Gastroesophageal sphincter (tissue), 4 donors: ENCODE measurements at regions not wholly inside any gene's neighbourhood (a gene's known extent, or its start where the extent isn't known, plus 50 kb on each side); places are given as distances from the start of the nearest gene placed in this dataset.

Source experiments
- ATAC-seq: fragments of 150-250 bp; one replicate; pipeline ENCODE4 v1.9.1; 2016; ENCODE audit warnings: mild to moderate bottlenecking, moderate library complexity
- H3K27ac ChIP-seq, 4 donors: fragments of 200-600 bp; sonication (generic) in 3 of 4; 1 replicate in 3 of 4; 2 replicates in 1 of 4; pipeline ENCODE4 v1.5.1; 2016 to 2019
- H3K27me3 ChIP-seq: fragments of 200-600 bp; sonication (generic); one replicate; pipeline ENCODE4 v1.5.1; 2019
- H3K36me3 ChIP-seq, 2 donors: fragments of 200-600 bp; sonication (generic); one replicate each; pipeline ENCODE4 v1.5.1; 2019; ENCODE audit warnings: control low read depth in 1 of 2
- H3K4me1 ChIP-seq, 3 donors: fragments of 200-600 bp; sonication (generic); 1 replicate in 2 of 3; 2 replicates in 1 of 3; pipeline ENCODE4 v1.5.1; 2016 to 2019; ENCODE audit warnings: control low read depth in 2 of 3
- H3K4me3 ChIP-seq, 2 donors: fragments of 200-600 bp; sonication (generic); one replicate each; pipeline ENCODE4 v1.5.1; 2019; ENCODE audit warnings: mild to moderate bottlenecking in 1 of 2, moderate library complexity in 1 of 2
- H3K9me3 ChIP-seq, 3 donors: fragments of 200-600 bp; sonication (generic); one replicate each; pipeline ENCODE4 v1.5.1; 2017 to 2019; ENCODE audit warnings: control low read depth in 2 of 3
- CTCF ChIP-seq, 4 experiments: fragments of 200-600 bp in 2 of 4; fragments of 450-650 bp in 2 of 4; sonication (generic) in 1 of 4; IDR thresholded peaks; one replicate each; pipeline ENCODE4 v1.5.1; 2017 to 2019; ENCODE audit warnings: antibody characterized with exemption in 4 of 4, mild to moderate bottlenecking in 2 of 4, moderate library complexity in 2 of 4
- EP300 ChIP-seq: sonication (generic); formaldehyde crosslinking; IDR thresholded peaks from one replicate; pipeline ENCODE4 v1.6.1; 2017; ENCODE audit warnings: antibody characterized with exemption, mild to moderate bottlenecking
- POLR2A ChIP-seq, 2 donors: fragments of 450-650 bp; IDR thresholded peaks; one replicate each; pipeline ENCODE4 v1.6.1; 2017; ENCODE audit warnings: antibody characterized with exemption in 2 of 2, mild to moderate bottlenecking in 2 of 2, moderate library complexity in 1 of 2
- POLR2AphosphoS5 ChIP-seq: sonication (generic); formaldehyde crosslinking; IDR thresholded peaks from one replicate; pipeline ENCODE4 v1.6.1; 2017; ENCODE audit warnings: antibody characterized with exemption
- WGBS, 2 donors: methylation state at CpG; one replicate each; pipeline ENCODE4 v1.1.5; 2018; ENCODE audit warnings: low coverage in 1 of 2; 5-methylcytosine and 5-hydroxymethylcytosine counted together

GRCh38 chr19:28283592-28283991, 929.4 kb downstream of the UQCRFS1 start:
- ATAC-seq, result no peak
- H3K9me3 ChIP-seq, result peaks cover 0 to 10% (median 0%) of the 10 kb centered on the region in 3 donors
- TF ChIP-seq EP300, result no peak
- TF ChIP-seq CTCF (IDR thresholded peaks at IDR 0.05), result no peak
- no peak for TF ChIP-seq POLR2A (IDR thresholded peaks at IDR 0.05)
- no peak for TF ChIP-seq POLR2AphosphoS5
- no peaks in the 10 kb centered on the region for H3K4me1 ChIP-seq
- peaks cover 10% of the 10 kb centered on the region for H3K27me3 ChIP-seq
- H3K4me3 ChIP-seq, result no peak overlapping the region
- no peaks in the 10 kb centered on the region for H3K36me3 ChIP-seq
- WGBS, 2 donors, result 71% methylated on average over 2 of the region's 2 CpGs; no CpG with 5 or more reads in 1 of the 2 donors
- H3K27ac ChIP-seq, result no peak overlapping the region

GRCh38 chr19:28281676-28282075, 931.3 kb downstream of the UQCRFS1 start:
- Histone ChIP-seq H3K4me1 (no peaks in the 10 kb centered on the region), H3K4me3 (no peak overlapping the region), H3K27me3 (peaks cover 10% of the 10 kb centered on the region), H3K36me3 (no peaks in the 10 kb centered on the region), H3K27ac (no peak overlapping the region), H3K9me3 (peaks cover 0 to 10% (median 0%) of the 10 kb centered on the region in 3 donors)
- ATAC-seq, result no peak
- TF ChIP-seq CTCF (IDR thresholded peaks at IDR 0.05), result no peak
- TF ChIP-seq POLR2AphosphoS5, result no peak
- TF ChIP-seq EP300, result no peak
- no peak for TF ChIP-seq POLR2A (IDR thresholded peaks at IDR 0.05)
- WGBS, 2 donors, result 91 to 100% methylated on average over 1 of the region's 1 CpG

- Histone ChIP-seq H3K27me3 (no peaks in the 10 kb centered on the region), H3K9me3 (peaks cover 0 to 10% (median 0%) of the 10 kb centered on the region in 3 donors), H3K4me1 (no peaks in the 10 kb centered on the region), H3K27ac (no peak overlapping the region), H3K36me3 (no peaks in the 10 kb centered on the region), H3K4me3 (no peak overlapping the region)
- ATAC-seq, result no peak
- TF ChIP-seq EP300, result no peak
- no peak for TF ChIP-seq POLR2AphosphoS5
- 9 to 38% methylated on average over 3 of the region's 3 CpGs for WGBS, 2 donors
Measured at GRCh38 chr19:28264556-28264955, 948.4 kb downstream of the UQCRFS1 start.

- no peak overlapping the region for H3K27ac ChIP-seq
- H3K4me1 ChIP-seq, result no peaks in the 10 kb centered on the region
- TF ChIP-seq CTCF (IDR thresholded peaks at IDR 0.05) (no peak), POLR2A (IDR thresholded peaks at IDR 0.05) (no peak), EP300 (no peak), POLR2AphosphoS5 (no peak)
- H3K9me3 ChIP-seq, result peaks cover 0 to 10% (median 0%) of the 10 kb centered on the region in 3 donors
- WGBS, 2 donors, result 7 to 14% methylated on average over 1 to 2 of the region's 3 CpGs
- H3K4me3 ChIP-seq, result no peak overlapping the region
- H3K27me3 ChIP-seq, result no peaks in the 10 kb centered on the region
- ATAC-seq, result no peak
- no peaks in the 10 kb centered on the region for H3K36me3 ChIP-seq
Measured at GRCh38 chr19:28258829-28259228, 954.1 kb downstream of the UQCRFS1 start.

- H3K9me3 ChIP-seq, result peaks cover 0 to 10% (median 0%) of the 10 kb centered on the region in 3 donors
- no peak overlapping the region for H3K27ac ChIP-seq
- no peaks in the 10 kb centered on the region for H3K27me3 ChIP-seq
- no peak overlapping the region for H3K4me3 ChIP-seq
- WGBS, 2 donors, result 11 to 40% methylated on average over 1 of the region's 1 CpG
- no peaks in the 10 kb centered on the region for H3K36me3 ChIP-seq
- no peaks in the 10 kb centered on the region for H3K4me1 ChIP-seq
- TF ChIP-seq EP300 (no peak), POLR2A (IDR thresholded peaks at IDR 0.05) (no peak), POLR2AphosphoS5 (no peak), CTCF (IDR thresholded peaks at IDR 0.05) (no peak)
- no peak for ATAC-seq
Measured at GRCh38 chr19:28257396-28257795, 955.6 kb downstream of the UQCRFS1 start.
